HCT116 (cell line): ENCODE measurements at regions not wholly inside any gene's neighbourhood (a gene's known extent, or its start where the extent isn't known, plus 50 kb on each side); places are given as distances from the start of the nearest gene placed in this dataset.

ENCODE experiments used
- ATAC-seq: fragments of 200-7000 bp; cut with Tn5 transposase; 2 replicates; pipeline ENCODE4 v1.9.1; 2020; ENCODE audit warnings: mild to moderate bottlenecking, moderate library complexity
- BruUV-seq: library from RNA; stranded (reverse); fragments of 400-500 nt; replicated peaks from 2 replicates; lab custom pipeline; 2021; lab: Mats Ljungman, UMichigan
- CTCF ChIA-PET: fragments of 300-600 bp; sonication (Branson Sonifier 250); formaldehyde crosslinking; loops from one replicate; lab custom pipeline; 2021; ENCODE audit warnings: antibody characterized with exemption; lab: Charles Lee
- POLR2A ChIA-PET: fragments of 300-600, 350-600 bp; sonication (Branson Sonifier 250); formaldehyde crosslinking; loops from one replicate; lab custom pipeline; 2021; ENCODE audit warnings: antibody characterized with exemption; lab: Charles Lee
- RAD21 ChIA-PET, 2 experiments: fragments of 300-600 bp; sonication (Branson Sonifier 250); formaldehyde crosslinking; loops; one replicate each; lab custom pipeline; 2023; ENCODE audit warnings: low total read pairs in 2 of 2; ENCODE audit not compliant: uncharacterized antibody in 2 of 2, unreplicated experiment in 2 of 2, low non-redundant PET in 1 of 2; lab: Charles Lee
- DNase-seq: peaks from one replicate; pipeline ENCODE4 v3.0.0-alpha.2; 2010; ENCODE audit warnings: low read depth, low spot score
- H2AFZ ChIP-seq: fragments of 200-600 bp; shearing (Covaris generic), sonication (generic); 2 replicates; pipeline ENCODE4 v1.6.1; 2017; ENCODE audit warnings: low read depth, mixed run types, mixed read lengths, antibody characterized with exemption, low read length; ENCODE audit not compliant: poor library complexity, severe bottlenecking
- H3K27ac ChIP-seq: 2 replicates; pipeline ENCODE4 v1.5.1; 2012; ENCODE audit warnings: low read depth, low read length
- H3K27me3 ChIP-seq: fragments of 200-600 bp; sonication (generic); 2 replicates; pipeline ENCODE4 v1.6.1; 2016; ENCODE audit warnings: mixed run types, low read length, mixed read lengths; ENCODE audit not compliant: insufficient read depth
- H3K36me3 ChIP-seq, 2 experiments: fragments of 200-500 bp in 1 of 2; fragments of 200-600 bp in 1 of 2; sonication (Bioruptor generic) in 1 of 2; sonication (generic) in 1 of 2; 2 replicates each; pipeline versions ENCODE4 v1.5.1 to v1.6.1; 2014 to 2016; ENCODE audit warnings: low read length in 2 of 2, inconsistent platforms in 1 of 2, mixed read lengths in 1 of 2, mixed run types in 1 of 2; ENCODE audit not compliant: insufficient read depth in 2 of 2, control insufficient read depth in 1 of 2
- H3K4me1 ChIP-seq, 2 experiments: fragments of 200-600 bp in 1 of 2; sonication (generic) in 1 of 2; 2 replicates each; pipeline versions ENCODE4 v1.5.1 to v1.6.1; 2012 to 2017; ENCODE audit warnings: low read length in 2 of 2, inconsistent platforms in 1 of 2, mild to moderate bottlenecking in 1 of 2, mixed read lengths in 1 of 2, mixed run types in 1 of 2, moderate library complexity in 1 of 2; ENCODE audit not compliant: insufficient read depth in 2 of 2, control insufficient read depth in 1 of 2
- H3K4me2 ChIP-seq: fragments of 200-600 bp; sonication (generic); 2 replicates; pipeline ENCODE4 v1.6.1; 2017; ENCODE audit warnings: mixed run types, low read length, mixed read lengths
- H3K4me3 ChIP-seq, 2 experiments: fragments of 200-600 bp in 1 of 2; sonication (generic) in 1 of 2; replicated peaks in 1 of 2; 2 replicates each; pipeline ENCODE4 v1.5.1; 2011 to 2016; ENCODE audit warnings: low read length in 2 of 2, control low read depth in 1 of 2, low read depth in 1 of 2, mild to moderate bottlenecking in 1 of 2, mixed read lengths in 1 of 2, mixed run types in 1 of 2
- H3K79me2 ChIP-seq: fragments of 200-600 bp; sonication (generic); 2 replicates; pipeline ENCODE4 v1.6.1; 2017; ENCODE audit warnings: mild to moderate bottlenecking, mixed run types, low read length, moderate library complexity, mixed read lengths; ENCODE audit not compliant: insufficient read depth
- H3K9ac ChIP-seq: fragments of 200-600 bp; sonication (generic); 2 replicates; pipeline ENCODE4 v1.6.1; 2016; ENCODE audit warnings: low read length, mixed read lengths
- H3K9me2 ChIP-seq: fragments of 200-600 bp; sonication (generic), shearing (Covaris generic); 2 replicates; pipeline ENCODE4 v1.6.1; 2017; ENCODE audit warnings: mixed run types, mild to moderate bottlenecking, moderate library complexity; ENCODE audit not compliant: insufficient read depth
- H3K9me3 ChIP-seq, 2 experiments: fragments of 200-500 bp in 1 of 2; fragments of 200-600 bp in 1 of 2; sonication (Bioruptor generic) in 1 of 2; sonication (generic) in 1 of 2; 2 replicates each; pipeline ENCODE4 v1.6.1; 2014 to 2017; ENCODE audit warnings: low read length in 2 of 2, mixed read lengths in 2 of 2, inconsistent platforms in 1 of 2, low read depth in 1 of 2, mild to moderate bottlenecking in 1 of 2, mixed run types in 1 of 2, moderate library complexity in 1 of 2; ENCODE audit not compliant: control insufficient read depth in 1 of 2, insufficient read depth in 1 of 2
- H4K20me1 ChIP-seq: fragments of 200-600 bp; sonication (generic), shearing (Covaris generic); 2 replicates; pipeline ENCODE4 v1.6.1; 2017; ENCODE audit warnings: mixed run types, mild to moderate bottlenecking, moderate library complexity; ENCODE audit not compliant: insufficient read depth
- CEBPB ChIP-seq: IDR thresholded peaks from 2 replicates; pipeline ENCODE4 v1.6.1; 2012; ENCODE audit warnings: low read depth
- CTCF ChIP-seq, 3 experiments: fragments of 200-600 bp in 1 of 3; sonication (generic) in 1 of 3; IDR thresholded peaks in 2 of 3; conservative IDR thresholded peaks in 1 of 3; 2 replicates each; pipeline ENCODE4 v1.5.1; 2012 to 2017; ENCODE audit warnings: low read depth in 2 of 3, low read length in 2 of 3, antibody characterized with exemption in 1 of 3, borderline replicate concordance in 1 of 3, control low read depth in 1 of 3, mild to moderate bottlenecking in 1 of 3, mixed read lengths in 1 of 3, mixed run types in 1 of 3, moderate library complexity in 1 of 3; ENCODE audit not compliant: insufficient read depth in 1 of 3
- EGR1 ChIP-seq: IDR thresholded peaks from 2 replicates; pipeline ENCODE4 v1.6.1; 2012; ENCODE audit warnings: low read depth
- ELF1 ChIP-seq: IDR thresholded peaks from 2 replicates; pipeline ENCODE4 v1.6.1; 2012; ENCODE audit warnings: low read depth, borderline replicate concordance
- EZH2phosphoT487 ChIP-seq: fragments of 200-600 bp; IDR thresholded peaks from 2 replicates; pipeline ENCODE4 v1.6.1; 2018; ENCODE audit warnings: antibody characterized with exemption, borderline replicate concordance
- JUND ChIP-seq: IDR thresholded peaks from 2 replicates; pipeline ENCODE4 v1.6.1; 2012
- MAX ChIP-seq: IDR thresholded peaks from 2 replicates; pipeline ENCODE4 v1.6.1; 2012
- POLR2A ChIP-seq: IDR thresholded peaks from 2 replicates; pipeline ENCODE4 v1.7.0; 2011; ENCODE audit warnings: borderline replicate concordance; ENCODE audit not compliant: insufficient read depth, insufficient read length; ENCODE audit errors: extremely low read depth
- RAD21 ChIP-seq: IDR thresholded peaks from 2 replicates; pipeline ENCODE4 v1.6.1; 2012; ENCODE audit warnings: low read depth, mild to moderate bottlenecking
- REST ChIP-seq: IDR thresholded peaks from 2 replicates; pipeline ENCODE4 v1.6.1; 2012; ENCODE audit warnings: low read depth
- SIN3A ChIP-seq: IDR thresholded peaks from 2 replicates; pipeline ENCODE4 v1.6.1; 2012; ENCODE audit warnings: low read depth
- SP1 ChIP-seq: IDR thresholded peaks from 2 replicates; pipeline ENCODE4 v1.6.1; 2012; ENCODE audit warnings: low read depth
- TCF7L2 ChIP-seq: IDR thresholded peaks from 2 replicates; pipeline ENCODE4 v1.7.0; 2011; ENCODE audit warnings: borderline replicate concordance, inconsistent platforms; ENCODE audit not compliant: insufficient read depth, insufficient read length; ENCODE audit errors: extremely low read depth
- ZFX ChIP-seq: fragments of 450-650 bp; IDR thresholded peaks from 2 replicates; pipeline ENCODE4 v1.6.1; 2017
- intact Hi-C: fragments of 100-400 bp; cut with micrococcal nuclease; formaldehyde crosslinking; loops from 2 replicates; pipeline ENCODE4 v1.10.0; 2022

- no peaks in the 10 kb centered on the region for H3K27me3 ChIP-seq
- DNase-seq (no peak), ATAC-seq (no peak)
- no peak overlapping the region for H3K4me2 ChIP-seq
- no TSS peak for BruUV-seq
- ChIA-PET CTCF (interaction anchor here (1.1 kb wide), 1 partner anchor 56 kb away, joined by 3 read pairs; no protein-coding TSS in a partner anchor), POLR2A (no interaction called here), RAD21 (no interaction called here)
- no peak overlapping the region for H3K9ac ChIP-seq
- no peak overlapping the region for H3K27ac ChIP-seq
- no peaks in the 10 kb centered on the region for H3K79me2 ChIP-seq
- no peaks in the 10 kb centered on the region for H3K36me3 ChIP-seq
- no peaks in the 10 kb centered on the region for H3K4me1 ChIP-seq
- no peaks in the 10 kb centered on the region for H4K20me1 ChIP-seq
- no peak overlapping the region for H2AFZ ChIP-seq
- TF ChIP-seq SIN3A (no peak), POLR2A (no peak), ELF1 (no peak), EGR1 (no peak), REST (no peak), RAD21 (no peak), CEBPB (no peak), MAX (no peak), CTCF (IDR thresholded peaks at IDR 0.05 in 2 of 3, conservative IDR thresholded peaks at IDR 0.05 in 1 of 3; ENCODE audit: borderline replicate concordance in 1 of 3, insufficient read depth in 1 of 3, low read depth in 2 of 3, low read length in 2 of 3) (no peak), TCF7L2 (no peak), JUND (no peak), SP1 (no peak), EZH2phosphoT487 (no peak), ZFX (no peak)
- H3K9me3 ChIP-seq: peaks cover 5 to 10% of the 10 kb centered on the region in 2 experiments; a peak in 2 of 4 replicates
- H3K4me3 ChIP-seq: no peak overlapping the region
- H3K9me2 ChIP-seq: no peaks in the 10 kb centered on the region
- intact Hi-C loops: no loop called here
Measured at GRCh38 chr7:128191136-128191844, 49.8 kb upstream of the LEP start.
